ENCODE measurements at regions not wholly inside any gene's neighbourhood (a gene's known extent, or its start where the extent isn't known, plus 50 kb on each side); places are given as distances from the start of the nearest gene placed in this dataset.
"Not testable (repeated sequence)": the region's sequence is repeated elsewhere in the genome, so short reads cannot be mapped to it uniquely, and the experiment has no call there.

- no peaks in the 10 kb centered on the region for H3K9me3 ChIP-seq
- peaks cover 5% of the 10 kb centered on the region for H3K27me3 ChIP-seq
- H3K4me3 ChIP-seq (ENCODE audit: low read depth, low read length) = no peak overlapping the region
- TF ChIP-seq CTCF (IDR thresholded peaks at IDR 0.05; ENCODE audit: low read depth, low read length) = no peak
- no peak for DNase-seq
- H3K36me3 ChIP-seq = no peaks in the 10 kb centered on the region
- H3K4me1 ChIP-seq = no peaks in the 10 kb centered on the region
Observed at GRCh38 chr15:83379579-83379959, 67.6 kb upstream of the SH3GL3 start.

GRCh38 chr15:83380059-83380458 is 67.1 kb upstream of the SH3GL3 start:
- H3K9me3 ChIP-seq = no peaks in the 10 kb centered on the region
- TF ChIP-seq CTCF (IDR thresholded peaks at IDR 0.05; ENCODE audit: low read depth, low read length) = no peak
- H3K27me3 ChIP-seq = peaks cover 5% of the 10 kb centered on the region
- H3K4me3 ChIP-seq (ENCODE audit: low read depth, low read length) = no peak overlapping the region
- no peaks in the 10 kb centered on the region for H3K4me1 ChIP-seq
- H3K36me3 ChIP-seq = no peaks in the 10 kb centered on the region
- no peak for DNase-seq

- H3K36me3 ChIP-seq = no peaks in the 10 kb centered on the region
- DNase-seq = peak; percentile 35
- peak; percentile 47 for TF ChIP-seq CTCF (IDR thresholded peaks at IDR 0.05; ENCODE audit: low read depth, low read length)
- H3K4me3 ChIP-seq (ENCODE audit: low read depth, low read length) = no peak overlapping the region
- peaks cover 5% of the 10 kb centered on the region for H3K27me3 ChIP-seq
- H3K4me1 ChIP-seq = no peaks in the 10 kb centered on the region
- no peaks in the 10 kb centered on the region for H3K9me3 ChIP-seq
Observed at GRCh38 chr15:83380682-83381081, 66.5 kb upstream of the SH3GL3 start.

GRCh38 chr15:83383608-83384139 is 63.5 kb upstream of the SH3GL3 start:
- H3K36me3 ChIP-seq; DNase-seq; H3K4me3 ChIP-seq (ENCODE audit: low read depth, low read length); H3K27me3 ChIP-seq; H3K9me3 ChIP-seq; H3K4me1 ChIP-seq: not testable (repeated sequence)

GRCh38 chr15:83396101-83396500 is 51.0 kb upstream of the SH3GL3 start:
- peaks cover 12% of the 10 kb centered on the region for H3K27me3 ChIP-seq
- no peaks in the 10 kb centered on the region for H3K4me1 ChIP-seq
- TF ChIP-seq CTCF (IDR thresholded peaks at IDR 0.05; ENCODE audit: low read depth, low read length) = no peak
- H3K36me3 ChIP-seq = no peaks in the 10 kb centered on the region
- no peak for DNase-seq
- H3K9me3 ChIP-seq = no peaks in the 10 kb centered on the region
- H3K4me3 ChIP-seq (ENCODE audit: low read depth, low read length) = no peak overlapping the region

Data from BE2C (cell line).